MCF 10A (cell line): ENCODE measurements at regions not wholly inside any gene's neighbourhood (a gene's known extent, or its start where the extent isn't known, plus 50 kb on each side); places are given as distances from the start of the nearest gene placed in this dataset.

ENCODE experiments used
- BruUV-seq: library from RNA; stranded (reverse); fragments of 400-500 nt; replicated peaks from 2 replicates; lab custom pipeline; 2021; lab: Mats Ljungman, UMichigan
- CTCF ChIA-PET: fragments of 300-600 bp; sonication (Branson Sonifier 250); formaldehyde crosslinking; extraction: SDS; loops from one replicate; lab custom pipeline; 2021; ENCODE audit warnings: antibody characterized with exemption, inconsistent platforms; lab: Yijun Ruan, JAX
- POLR2A ChIA-PET: fragments of 300-600, 350-650 bp; sonication (Branson Sonifier 250); formaldehyde crosslinking; extraction: SDS; loops from one replicate; lab custom pipeline; 2020; ENCODE audit warnings: antibody characterized with exemption, inconsistent platforms; lab: Yijun Ruan, JAX
- DNase-seq: peaks from one replicate; pipeline ENCODE4 v3.0.0-alpha.2; 2018; ENCODE audit not compliant: unreplicated experiment
- H3K27ac Mint-ChIP-seq: one replicate; pipeline ENCODE4 v1.8.0; 2022; ENCODE audit warnings: mild to moderate bottlenecking, low read depth, mixed read lengths; ENCODE audit not compliant: unreplicated experiment
- H3K27me3 Mint-ChIP-seq: one replicate; pipeline ENCODE4 v1.8.0; 2022; ENCODE audit warnings: mixed read lengths; ENCODE audit not compliant: insufficient read depth, unreplicated experiment
- H3K36me3 Mint-ChIP-seq: one replicate; pipeline ENCODE4 v1.8.0; 2022; ENCODE audit warnings: mild to moderate bottlenecking, moderate library complexity, mixed read lengths; ENCODE audit not compliant: insufficient read depth, unreplicated experiment
- H3K4me1 Mint-ChIP-seq: one replicate; pipeline ENCODE4 v1.8.0; 2022; ENCODE audit warnings: mixed read lengths; ENCODE audit not compliant: insufficient read depth, unreplicated experiment
- H3K4me3 Mint-ChIP-seq: one replicate; pipeline ENCODE4 v1.8.0; 2022; ENCODE audit warnings: mild to moderate bottlenecking, moderate library complexity, mixed read lengths; ENCODE audit not compliant: unreplicated experiment
- H3K9me3 Mint-ChIP-seq: one replicate; pipeline ENCODE4 v1.8.0; 2022; ENCODE audit warnings: mixed read lengths; ENCODE audit not compliant: unreplicated experiment
- intact Hi-C: fragments of 100-400 bp; cut with micrococcal nuclease; formaldehyde crosslinking; loops from 2 replicates; pipeline ENCODE4 v1.14.1; 2022
- TF ChIP-seq, protein P1 (sequence below): fragments of 200-600 bp; IDR thresholded peaks from one replicate; pipeline ENCODE4 v1.8.0; 2022; ENCODE audit warnings: antibody characterized with exemption, mild to moderate bottlenecking; ENCODE audit not compliant: unreplicated experiment

- no peak overlapping the region for H3K4me3 Mint-ChIP-seq
- ChIA-PET CTCF (no interaction called here), POLR2A (no interaction called here)
- DNase-seq: no peak
- peaks cover 11% of the 10 kb centered on the region for H3K9me3 Mint-ChIP-seq
- H3K27me3 Mint-ChIP-seq: no peaks in the 10 kb centered on the region
- BruUV-seq: no TSS peak
- H3K27ac Mint-ChIP-seq: no peak overlapping the region
- TF ChIP-seq, protein P1, sequence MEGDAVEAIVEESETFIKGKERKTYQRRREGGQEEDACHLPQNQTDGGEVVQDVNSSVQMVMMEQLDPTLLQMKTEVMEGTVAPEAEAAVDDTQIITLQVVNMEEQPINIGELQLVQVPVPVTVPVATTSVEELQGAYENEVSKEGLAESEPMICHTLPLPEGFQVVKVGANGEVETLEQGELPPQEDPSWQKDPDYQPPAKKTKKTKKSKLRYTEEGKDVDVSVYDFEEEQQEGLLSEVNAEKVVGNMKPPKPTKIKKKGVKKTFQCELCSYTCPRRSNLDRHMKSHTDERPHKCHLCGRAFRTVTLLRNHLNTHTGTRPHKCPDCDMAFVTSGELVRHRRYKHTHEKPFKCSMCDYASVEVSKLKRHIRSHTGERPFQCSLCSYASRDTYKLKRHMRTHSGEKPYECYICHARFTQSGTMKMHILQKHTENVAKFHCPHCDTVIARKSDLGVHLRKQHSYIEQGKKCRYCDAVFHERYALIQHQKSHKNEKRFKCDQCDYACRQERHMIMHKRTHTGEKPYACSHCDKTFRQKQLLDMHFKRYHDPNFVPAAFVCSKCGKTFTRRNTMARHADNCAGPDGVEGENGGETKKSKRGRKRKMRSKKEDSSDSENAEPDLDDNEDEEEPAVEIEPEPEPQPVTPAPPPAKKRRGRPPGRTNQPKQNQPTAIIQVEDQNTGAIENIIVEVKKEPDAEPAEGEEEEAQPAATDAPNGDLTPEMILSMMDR: no peak
- peaks cover 5% of the 10 kb centered on the region for H3K36me3 Mint-ChIP-seq
- no peaks in the 10 kb centered on the region for H3K4me1 Mint-ChIP-seq
- intact Hi-C loops: no loop called here
Measured at GRCh38 chrX:8105531-8105930, 65.5 kb downstream of the VCX2 start.

GRCh38 chrX:8103655-8104054 lies 67.4 kb downstream of the VCX2 start:
- no peak overlapping the region for H3K4me3 Mint-ChIP-seq
- H3K36me3 Mint-ChIP-seq: no peaks in the 10 kb centered on the region
- H3K27me3 Mint-ChIP-seq: no peaks in the 10 kb centered on the region
- CTCF ChIA-PET: interaction anchor here (0.6 kb wide), 1 partner anchor 579 kb away, joined by 3 read pairs; no protein-coding TSS in a partner anchor
- no peak for DNase-seq
- no peak overlapping the region for H3K27ac Mint-ChIP-seq
- no TSS peak for BruUV-seq
- intact Hi-C loops: no loop called here
- peaks cover 12% of the 10 kb centered on the region for H3K9me3 Mint-ChIP-seq
- H3K4me1 Mint-ChIP-seq: no peaks in the 10 kb centered on the region
- TF ChIP-seq, protein P1: no peak
- POLR2A ChIA-PET: no interaction called here

DNA sequence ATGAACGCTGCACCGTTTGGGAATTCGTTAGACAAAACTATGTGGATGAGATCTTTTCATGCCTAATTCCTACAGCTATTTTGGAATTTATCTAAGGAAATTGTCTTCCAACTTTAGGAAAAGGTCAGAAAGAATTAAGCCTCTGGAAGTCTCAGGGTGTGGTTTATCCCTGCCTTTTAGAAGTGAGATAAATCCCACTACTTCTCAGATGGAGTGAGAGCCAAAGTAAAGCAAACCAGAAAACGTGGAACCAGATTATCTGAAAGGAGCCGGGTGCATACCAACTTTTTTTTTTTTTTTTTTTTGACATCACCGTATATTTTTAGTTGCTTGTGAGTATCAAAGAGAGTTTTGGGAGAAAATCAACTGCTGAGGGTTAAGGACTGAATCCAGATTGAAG lies 79.6 kb downstream of the VCX2 start:
- H3K4me3 Mint-ChIP-seq: no peak overlapping the region
- no peaks in the 10 kb centered on the region for H3K27me3 Mint-ChIP-seq
- no peak overlapping the region for H3K27ac Mint-ChIP-seq
- DNase-seq: no peak
- no TSS peak for BruUV-seq
- CTCF ChIA-PET: no interaction called here
- no peaks in the 10 kb centered on the region for H3K36me3 Mint-ChIP-seq
- H3K9me3 Mint-ChIP-seq: peaks cover 13% of the 10 kb centered on the region
- POLR2A ChIA-PET: no interaction called here
- H3K4me1 Mint-ChIP-seq: no peaks in the 10 kb centered on the region
- TF ChIP-seq, protein P1: no peak
- intact Hi-C loops: no loop called here

DNA sequence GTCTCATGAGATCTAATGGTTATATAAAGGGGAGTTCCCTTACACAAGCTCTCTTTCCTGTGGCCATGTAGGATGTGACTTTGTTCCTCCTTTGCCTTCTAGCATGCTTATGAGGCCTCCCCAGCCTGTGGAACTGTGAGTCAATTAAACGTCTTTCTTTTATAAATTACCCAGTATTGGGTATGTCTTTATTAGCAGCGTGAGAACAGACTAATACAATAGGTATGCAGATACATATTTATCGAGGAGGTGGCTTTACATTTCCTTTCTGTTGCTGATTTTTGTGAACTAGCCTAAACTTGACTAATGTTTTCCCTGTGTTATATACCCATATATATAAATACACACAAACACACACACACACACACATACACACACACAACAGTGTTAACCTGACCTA lies 80.2 kb downstream of the VCX2 start:
- DNase-seq: no peak
- Mint-ChIP-seq H3K4me3 (no peak overlapping the region), H3K9me3 (peaks cover 13% of the 10 kb centered on the region), H3K27me3 (no peaks in the 10 kb centered on the region), H3K4me1 (no peaks in the 10 kb centered on the region), H3K36me3 (no peaks in the 10 kb centered on the region), H3K27ac (no peak overlapping the region)
- POLR2A ChIA-PET: no interaction called here
- CTCF ChIA-PET: no interaction called here
- no TSS peak for BruUV-seq
- TF ChIP-seq, protein P1: no peak
- intact Hi-C loops: no loop called here
